ENCODE measurements at regions not wholly inside any gene's neighbourhood (a gene's known extent, or its start where the extent isn't known, plus 50 kb on each side); places are given as distances from the start of the nearest gene placed in this dataset.

GRCh38 chr1:184262109-184262508, 124.7 kb upstream of the C1orf21 start:
- no peak overlapping the region for H3K27ac ChIP-seq (ENCODE audit: low read depth in 2 of 2, low read length in 2 of 2)
- TF ChIP-seq CTCF (IDR thresholded peaks at IDR 0.05; ENCODE audit: borderline replicate concordance, extremely low read depth, insufficient read depth): no peak
- no peaks in the 10 kb centered on the region for H3K4me1 ChIP-seq (ENCODE audit: control insufficient read depth in 2 of 3, insufficient read depth in 2 of 3, low read depth in 1 of 3, low read length in 3 of 3)
- H3K27me3 ChIP-seq (ENCODE audit: control insufficient read depth, insufficient read depth, low read length): no peaks in the 10 kb centered on the region
- intact Hi-C loops (cut with DNase I): no loop called here
- FAIRE-seq (no peak), DNase-seq (no peak)
- H3K36me3 ChIP-seq (ENCODE audit: control insufficient read depth in 2 of 3, insufficient read depth in 3 of 3, low read length in 3 of 3): no peaks in the 10 kb centered on the region
- H3K4me3 ChIP-seq (ENCODE audit: low read length in 3 of 3): no peak overlapping the region
- H3K9ac ChIP-seq (ENCODE audit: low read length in 3 of 3): no peak overlapping the region
- H3K9me3 ChIP-seq (ENCODE audit: control insufficient read depth in 2 of 3, insufficient read depth in 1 of 3, low read length in 3 of 3): no peaks in the 10 kb centered on the region

- DNase-seq (no peak), FAIRE-seq (no peak)
- Histone ChIP-seq H3K9me3 (ENCODE audit: control insufficient read depth in 2 of 3, insufficient read depth in 1 of 3, low read length in 3 of 3) (no peaks in the 10 kb centered on the region), H3K4me1 (ENCODE audit: control insufficient read depth in 2 of 3, insufficient read depth in 2 of 3, low read depth in 1 of 3, low read length in 3 of 3) (no peaks in the 10 kb centered on the region), H3K9ac (ENCODE audit: low read length in 3 of 3) (no peak overlapping the region), H3K4me3 (ENCODE audit: low read length in 3 of 3) (no peak overlapping the region), H3K36me3 (ENCODE audit: control insufficient read depth in 2 of 3, insufficient read depth in 3 of 3, low read length in 3 of 3) (no peaks in the 10 kb centered on the region), H3K27me3 (ENCODE audit: control insufficient read depth, insufficient read depth, low read length) (no peaks in the 10 kb centered on the region), H3K27ac (ENCODE audit: low read depth in 2 of 2, low read length in 2 of 2) (no peak overlapping the region)
- TF ChIP-seq CTCF (IDR thresholded peaks at IDR 0.05; ENCODE audit: borderline replicate concordance, extremely low read depth, insufficient read depth): no peak
- intact Hi-C loops (cut with DNase I): no loop called here
Measured at GRCh38 chr1:184267747-184268146, 119.1 kb upstream of the C1orf21 start.

- Histone ChIP-seq H3K9ac (ENCODE audit: low read length in 3 of 3) (no peak overlapping the region), H3K4me1 (ENCODE audit: control insufficient read depth in 2 of 3, insufficient read depth in 2 of 3, low read depth in 1 of 3, low read length in 3 of 3) (no peaks in the 10 kb centered on the region), H3K9me3 (ENCODE audit: control insufficient read depth in 2 of 3, insufficient read depth in 1 of 3, low read length in 3 of 3) (no peaks in the 10 kb centered on the region), H3K4me3 (ENCODE audit: low read length in 3 of 3) (no peak overlapping the region), H3K36me3 (ENCODE audit: control insufficient read depth in 2 of 3, insufficient read depth in 3 of 3, low read length in 3 of 3) (no peaks in the 10 kb centered on the region), H3K27me3 (ENCODE audit: control insufficient read depth, insufficient read depth, low read length) (no peaks in the 10 kb centered on the region), H3K27ac (ENCODE audit: low read depth in 2 of 2, low read length in 2 of 2) (no peak overlapping the region)
- FAIRE-seq: no peak
- DNase-seq: peak in 1 of 5 donors; percentile 10
- TF ChIP-seq CTCF (IDR thresholded peaks at IDR 0.05; ENCODE audit: borderline replicate concordance, extremely low read depth, insufficient read depth): no peak
- intact Hi-C loops (cut with DNase I): no loop called here
Measured at GRCh38 chr1:184270556-184270955, 116.3 kb upstream of the C1orf21 start.

- Histone ChIP-seq H3K4me3 (ENCODE audit: low read length in 3 of 3) (no peak overlapping the region), H3K4me1 (ENCODE audit: control insufficient read depth in 2 of 3, insufficient read depth in 2 of 3, low read depth in 1 of 3, low read length in 3 of 3) (no peaks in the 10 kb centered on the region), H3K36me3 (ENCODE audit: control insufficient read depth in 2 of 3, insufficient read depth in 3 of 3, low read length in 3 of 3) (no peaks in the 10 kb centered on the region), H3K27me3 (ENCODE audit: control insufficient read depth, insufficient read depth, low read length) (no peaks in the 10 kb centered on the region), H3K27ac (ENCODE audit: low read depth in 2 of 2, low read length in 2 of 2) (no peak overlapping the region), H3K9me3 (ENCODE audit: control insufficient read depth in 2 of 3, insufficient read depth in 1 of 3, low read length in 3 of 3) (no peaks in the 10 kb centered on the region), H3K9ac (ENCODE audit: low read length in 3 of 3) (no peak overlapping the region)
- no peak for TF ChIP-seq CTCF (IDR thresholded peaks at IDR 0.05; ENCODE audit: borderline replicate concordance, extremely low read depth, insufficient read depth)
- DNase-seq: no peak
- no peak for FAIRE-seq
- intact Hi-C loops (cut with DNase I): no loop called here
Measured at GRCh38 chr1:184272175-184272866, 114.5 kb upstream of the C1orf21 start.

All from kidney (tissue), 13 donors.